ENCODE measurements at regions not wholly inside any gene's neighbourhood (a gene's known extent, or its start where the extent isn't known, plus 50 kb on each side); places are given as distances from the start of the nearest gene placed in this dataset.

GRCh38 chrX:20383477-20383876, 116.8 kb upstream of the RPS6KA3 start:
- no peak for TF ChIP-seq POLR2AphosphoS5 (IDR thresholded peaks at IDR 0.05; ENCODE audit: insufficient read depth in 1 of 2, low read depth in 1 of 2)
- no peak for TF ChIP-seq CTCF (IDR thresholded peaks at IDR 0.05)
- TF ChIP-seq POLR2A (IDR thresholded peaks at IDR 0.05): no peak
